OCI-LY3 (cell line): ENCODE measurements at regions not wholly inside any gene's neighbourhood (a gene's known extent, or its start where the extent isn't known, plus 50 kb on each side); places are given as distances from the start of the nearest gene placed in this dataset.

Experiments used
- CTCF ChIP-seq: fragments of 200-600, 300-600 bp; sonication (generic); IDR thresholded peaks from 2 replicates; pipeline ENCODE4 v1.5.1; 2014; ENCODE audit warnings: antibody characterized with exemption, low read length, low read depth
- EZH2phosphoT487 ChIP-seq: fragments of 200-600 bp; shearing (Covaris generic); IDR thresholded peaks from 2 replicates; pipeline ENCODE4 v1.6.1; 2018; ENCODE audit warnings: antibody characterized with exemption, mixed run types, low read depth

GRCh38 chr5:67659288-67659687 lies 462.7 kb upstream of the CD180 start:
- TF ChIP-seq CTCF (no peak), EZH2phosphoT487 (no peak)
